Tibial artery (tissue), 4 donors: ENCODE measurements at regions not wholly inside any gene's neighbourhood (a gene's known extent, or its start where the extent isn't known, plus 50 kb on each side); places are given as distances from the start of the nearest gene placed in this dataset.

Experiments used
- DNase-seq, 2 donors: peaks; one replicate each; pipeline ENCODE4 v3.0.0-alpha.2; 2019
- H3K27ac ChIP-seq, 2 donors: fragments of 200-600 bp; sonication (generic) in 1 of 2; 1 replicate in 1 of 2; 2 replicates in 1 of 2; pipeline ENCODE4 v1.5.1; 2018 to 2019; ENCODE audit warnings: mild to moderate bottlenecking in 1 of 2
- H3K27me3 ChIP-seq, 2 donors: fragments of 200-600 bp; sonication (generic) in 1 of 2; one replicate each; pipeline versions ENCODE4 v1.5.1 to v1.6.0; 2016 to 2019
- H3K36me3 ChIP-seq, 3 donors: fragments of 200-600 bp; sonication (generic) in 2 of 3; one replicate each; pipeline ENCODE4 v1.5.1; 2016 to 2019; ENCODE audit warnings: mild to moderate bottlenecking in 2 of 3
- H3K4me1 ChIP-seq, 4 donors: fragments of 200-600 bp; sonication (generic) in 2 of 4; 1 replicate in 3 of 4; 2 replicates in 1 of 4; pipeline ENCODE4 v1.5.1; 2016 to 2019
- H3K4me3 ChIP-seq, 2 donors: fragments of 200-600 bp; sonication (generic) in 1 of 2; 1 replicate in 1 of 2; 2 replicates in 1 of 2; pipeline ENCODE4 v1.5.1; 2018 to 2019; ENCODE audit warnings: mild to moderate bottlenecking in 2 of 2
- H3K9me3 ChIP-seq, 3 donors: fragments of 200-600 bp; sonication (generic) in 1 of 3; one replicate each; pipeline ENCODE4 v1.5.1; 2016 to 2019
- intact Hi-C: fragments of 100-400 bp; cut with DNase I; formaldehyde crosslinking; loops from one replicate; pipeline ENCODE4 v1.15.0; 2023; ENCODE audit warnings: low total_unique reads
- TF ChIP-seq, protein P1 (sequence below), 2 experiments: fragments of 200-600 bp in 1 of 2; fragments of 450-650 bp in 1 of 2; IDR thresholded peaks; one replicate each; pipeline ENCODE4 v1.5.1; 2017 to 2019; ENCODE audit warnings: antibody characterized with exemption in 2 of 2, mild to moderate bottlenecking in 1 of 2, moderate library complexity in 1 of 2

DNA sequence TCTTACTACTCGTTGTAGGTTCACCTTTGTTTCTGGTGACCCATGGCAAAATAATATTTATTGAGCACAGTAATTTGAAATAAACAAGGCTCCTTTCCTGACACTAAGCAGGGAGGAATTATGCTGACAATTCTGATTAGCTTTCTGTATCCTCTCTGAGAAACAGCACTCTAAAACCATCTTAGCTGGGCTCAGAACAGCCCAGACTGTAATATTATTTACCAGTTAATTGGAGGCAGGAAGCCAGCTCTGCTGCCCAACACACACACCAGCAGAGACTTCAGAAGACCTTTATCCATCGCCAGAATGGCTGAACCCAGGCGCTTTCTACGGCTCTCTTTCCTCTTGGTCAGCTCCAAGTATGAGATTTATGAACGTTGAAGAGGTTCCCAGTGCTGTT, 77.6 kb upstream of the FMN2 start:
- intact Hi-C loops: no loop called here
- TF ChIP-seq, protein P1, sequence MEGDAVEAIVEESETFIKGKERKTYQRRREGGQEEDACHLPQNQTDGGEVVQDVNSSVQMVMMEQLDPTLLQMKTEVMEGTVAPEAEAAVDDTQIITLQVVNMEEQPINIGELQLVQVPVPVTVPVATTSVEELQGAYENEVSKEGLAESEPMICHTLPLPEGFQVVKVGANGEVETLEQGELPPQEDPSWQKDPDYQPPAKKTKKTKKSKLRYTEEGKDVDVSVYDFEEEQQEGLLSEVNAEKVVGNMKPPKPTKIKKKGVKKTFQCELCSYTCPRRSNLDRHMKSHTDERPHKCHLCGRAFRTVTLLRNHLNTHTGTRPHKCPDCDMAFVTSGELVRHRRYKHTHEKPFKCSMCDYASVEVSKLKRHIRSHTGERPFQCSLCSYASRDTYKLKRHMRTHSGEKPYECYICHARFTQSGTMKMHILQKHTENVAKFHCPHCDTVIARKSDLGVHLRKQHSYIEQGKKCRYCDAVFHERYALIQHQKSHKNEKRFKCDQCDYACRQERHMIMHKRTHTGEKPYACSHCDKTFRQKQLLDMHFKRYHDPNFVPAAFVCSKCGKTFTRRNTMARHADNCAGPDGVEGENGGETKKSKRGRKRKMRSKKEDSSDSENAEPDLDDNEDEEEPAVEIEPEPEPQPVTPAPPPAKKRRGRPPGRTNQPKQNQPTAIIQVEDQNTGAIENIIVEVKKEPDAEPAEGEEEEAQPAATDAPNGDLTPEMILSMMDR (IDR thresholded peaks at IDR 0.05): no peak
- no peaks in the 10 kb centered on the region for H3K4me1 ChIP-seq
- no peaks in the 10 kb centered on the region for H3K9me3 ChIP-seq
- H3K4me3 ChIP-seq: no peak overlapping the region
- H3K27ac ChIP-seq: no peak overlapping the region
- no peaks in the 10 kb centered on the region for H3K36me3 ChIP-seq
- no peak for DNase-seq
- no peaks in the 10 kb centered on the region for H3K27me3 ChIP-seq

DNA sequence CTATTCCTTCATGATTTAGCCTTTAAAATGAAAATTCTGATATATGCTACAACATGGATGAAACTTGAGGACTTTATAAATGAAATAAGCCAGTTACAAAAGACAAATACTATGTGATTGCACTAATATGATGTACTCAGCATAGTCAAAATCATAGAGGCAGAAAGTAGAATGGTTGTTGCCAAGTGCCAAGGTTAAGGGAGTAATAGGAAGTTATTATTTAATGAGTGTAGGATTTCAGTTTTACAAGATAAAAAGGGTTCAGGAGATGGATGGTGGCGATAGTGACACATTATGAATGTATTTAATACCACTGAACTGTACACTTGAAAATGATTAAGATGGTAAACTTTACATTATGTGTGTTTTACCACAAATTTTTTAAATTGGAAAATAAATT, 73.1 kb upstream of the FMN2 start:
- H3K9me3 ChIP-seq: no peaks in the 10 kb centered on the region
- intact Hi-C loops: no loop called here
- no peak overlapping the region for H3K4me3 ChIP-seq
- no peaks in the 10 kb centered on the region for H3K27me3 ChIP-seq
- H3K4me1 ChIP-seq: no peaks in the 10 kb centered on the region
- no peaks in the 10 kb centered on the region for H3K36me3 ChIP-seq
- TF ChIP-seq, protein P1 (IDR thresholded peaks at IDR 0.05): no peak
- no peak for DNase-seq
- no peak overlapping the region for H3K27ac ChIP-seq

DNA sequence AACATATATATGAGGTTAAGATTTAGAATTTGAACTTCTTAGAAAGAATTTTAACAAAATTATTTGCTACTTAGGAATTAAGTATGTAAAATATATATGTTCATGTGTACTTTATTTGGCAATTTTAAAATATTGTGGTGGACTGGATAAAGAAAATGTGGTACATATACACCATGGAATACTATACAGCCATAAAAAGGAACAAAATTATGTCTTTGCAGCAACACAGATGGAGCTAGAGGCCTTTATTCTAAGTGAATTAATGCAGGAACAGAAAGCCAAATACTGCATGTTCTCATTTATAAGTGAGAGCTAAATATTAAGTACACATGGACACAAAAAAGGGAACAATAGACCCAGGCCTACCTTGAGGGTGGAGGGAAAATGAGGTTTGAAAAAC, 72.2 kb upstream of the FMN2 start:
- DNase-seq: no peak
- Histone ChIP-seq H3K4me1 (no peaks in the 10 kb centered on the region), H3K4me3 (no peak overlapping the region), H3K36me3 (no peaks in the 10 kb centered on the region), H3K9me3 (no peaks in the 10 kb centered on the region), H3K27me3 (no peaks in the 10 kb centered on the region), H3K27ac (no peak overlapping the region)
- intact Hi-C loops: no loop called here
- TF ChIP-seq, protein P1 (IDR thresholded peaks at IDR 0.05): no peak

DNA sequence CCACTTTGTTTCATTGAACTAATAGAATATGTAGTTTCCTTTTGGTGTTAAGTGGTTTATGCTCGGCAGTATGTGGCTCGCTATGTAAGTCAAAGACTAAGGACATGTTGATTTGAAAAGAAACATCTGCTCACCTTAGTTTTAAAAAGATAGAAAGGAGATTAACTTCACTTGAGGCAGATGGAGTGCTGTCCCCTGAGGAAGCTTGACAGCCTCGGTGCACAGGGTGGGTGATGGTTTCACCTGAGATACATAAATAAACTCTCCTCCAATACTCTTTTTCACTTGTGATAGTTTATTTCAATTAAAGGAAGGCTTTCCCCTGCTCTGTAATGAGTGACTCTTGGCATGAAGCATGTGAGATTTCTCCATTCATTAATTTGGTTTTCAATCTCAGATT, 70.8 kb upstream of the FMN2 start:
- H3K27me3 ChIP-seq: no peaks in the 10 kb centered on the region
- H3K27ac ChIP-seq: no peak overlapping the region
- H3K36me3 ChIP-seq: no peaks in the 10 kb centered on the region
- no peak overlapping the region for H3K4me3 ChIP-seq
- intact Hi-C loops: no loop called here
- H3K9me3 ChIP-seq: no peaks in the 10 kb centered on the region
- TF ChIP-seq, protein P1 (IDR thresholded peaks at IDR 0.05): no peak
- no peak for DNase-seq
- H3K4me1 ChIP-seq: no peaks in the 10 kb centered on the region

DNA sequence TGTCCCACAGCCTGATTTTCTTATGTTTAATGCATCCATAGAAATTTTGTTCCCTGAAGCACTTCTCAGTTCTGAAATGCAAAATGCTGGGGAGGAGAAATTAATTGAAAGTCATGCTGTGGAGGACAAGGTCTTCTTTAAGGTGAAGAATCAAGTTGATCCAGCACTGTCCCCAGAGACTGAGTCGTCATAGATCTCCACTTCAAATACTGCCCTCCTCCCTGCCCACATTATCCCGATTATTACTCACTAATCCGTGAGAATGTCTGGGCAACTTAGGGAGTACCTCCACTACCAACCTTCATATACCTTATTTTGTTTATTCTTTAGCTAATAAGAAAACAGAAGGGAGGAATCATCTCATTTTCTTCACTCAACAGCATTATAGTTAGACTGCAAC, 70.0 kb upstream of the FMN2 start:
- intact Hi-C loops: no loop called here
- H3K9me3 ChIP-seq: no peaks in the 10 kb centered on the region
- no peak for DNase-seq
- H3K4me3 ChIP-seq: no peak overlapping the region
- no peaks in the 10 kb centered on the region for H3K27me3 ChIP-seq
- no peaks in the 10 kb centered on the region for H3K4me1 ChIP-seq
- TF ChIP-seq, protein P1 (IDR thresholded peaks at IDR 0.05): no peak
- H3K27ac ChIP-seq: no peak overlapping the region
- no peaks in the 10 kb centered on the region for H3K36me3 ChIP-seq

DNA sequence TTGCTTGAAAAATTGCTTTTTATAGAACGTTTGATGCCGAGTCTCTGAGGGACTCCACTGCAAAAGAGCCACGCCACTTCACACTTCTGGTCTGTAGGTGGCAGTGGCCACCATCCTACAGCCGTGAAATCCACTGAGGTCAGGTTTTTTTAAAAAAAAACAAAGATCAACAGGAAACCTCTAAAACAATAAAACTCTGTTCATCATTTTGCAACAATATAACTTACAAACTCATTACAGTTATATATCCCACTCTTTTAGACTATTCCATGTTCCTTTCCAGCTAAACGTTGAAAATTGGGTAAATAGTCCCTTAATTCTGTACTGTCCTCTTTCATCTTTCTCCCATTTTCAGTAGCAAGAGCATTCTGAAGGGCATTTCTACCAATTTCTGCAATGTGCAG, 64.6 kb upstream of the FMN2 start:
- H3K27ac ChIP-seq: no peak overlapping the region
- H3K36me3 ChIP-seq: no peaks in the 10 kb centered on the region
- TF ChIP-seq, protein P1 (IDR thresholded peaks at IDR 0.05): peak; percentile 24 to 44
- no peaks in the 10 kb centered on the region for H3K4me1 ChIP-seq
- DNase-seq: no peak
- intact Hi-C loops: no loop called here
- no peaks in the 10 kb centered on the region for H3K9me3 ChIP-seq
- no peaks in the 10 kb centered on the region for H3K27me3 ChIP-seq
- H3K4me3 ChIP-seq: no peak overlapping the region
